ENCODE measurements at regions not wholly inside any gene's neighbourhood (a gene's known extent, or its start where the extent isn't known, plus 50 kb on each side); places are given as distances from the start of the nearest gene placed in this dataset.

DNA sequence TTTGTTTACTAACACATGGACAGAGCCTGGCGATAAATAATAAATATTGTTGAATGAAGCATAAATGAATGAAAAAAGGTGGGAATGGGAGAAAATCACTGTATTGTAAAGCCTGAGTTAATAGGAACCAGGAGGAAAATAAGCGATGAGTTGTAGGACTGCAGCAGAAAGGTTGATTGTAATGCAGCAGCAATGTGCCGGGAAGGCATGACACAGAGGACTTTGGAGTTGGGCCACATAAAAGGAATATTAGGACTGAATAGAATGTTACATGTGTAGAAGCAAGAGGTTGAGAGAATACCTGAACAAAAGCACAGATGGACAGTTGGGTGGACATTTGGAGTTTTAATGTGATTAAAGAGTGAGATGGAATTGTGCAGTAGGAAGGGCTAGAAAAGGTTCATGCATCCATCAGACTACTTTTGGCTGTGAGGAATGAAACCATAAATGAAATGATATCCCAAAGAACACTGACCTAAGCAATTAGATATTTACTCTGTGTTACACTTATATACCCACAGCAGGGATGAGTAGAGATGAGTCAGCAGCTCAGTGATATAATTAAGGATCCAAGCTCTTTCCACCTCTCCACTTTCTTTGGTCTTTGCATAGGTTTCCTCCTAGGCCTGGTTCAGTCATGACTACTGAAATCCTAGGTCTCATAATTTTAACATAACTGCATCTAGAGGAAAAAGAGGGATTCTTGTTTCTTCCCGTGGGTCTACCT lies 55.4 kb downstream of the CCER1 start:
- DNase-seq (no peak), ATAC-seq (ENCODE audit: low FRiP score) (no peak)
- 69% methylated on average over 4 of the region's 4 CpGs for WGBS, 2 donors
- Histone ChIP-seq H3K36me3 (ENCODE audit: control insufficient read depth in 1 of 2, insufficient read depth in 2 of 2, low read length in 1 of 2) (no peaks in the 10 kb centered on the region), H3K27ac (ENCODE audit: low read depth in 1 of 2, low read length in 2 of 2) (no peak overlapping the region), H3K9me3 (ENCODE audit: control insufficient read depth, low read length) (no peaks in the 10 kb centered on the region), H3K27me3 (ENCODE audit: control insufficient read depth in 1 of 2, insufficient read depth in 2 of 2, low read length in 1 of 2) (no peaks in the 10 kb centered on the region), H3K4me3 (ENCODE audit: low read length in 2 of 2) (no peak overlapping the region), H3K4me1 (ENCODE audit: control insufficient read depth in 1 of 2, insufficient read depth in 2 of 2, low read length in 2 of 2) (no peaks in the 10 kb centered on the region)
- intact Hi-C loops (cut with DNase I), result no loop called here

DNA sequence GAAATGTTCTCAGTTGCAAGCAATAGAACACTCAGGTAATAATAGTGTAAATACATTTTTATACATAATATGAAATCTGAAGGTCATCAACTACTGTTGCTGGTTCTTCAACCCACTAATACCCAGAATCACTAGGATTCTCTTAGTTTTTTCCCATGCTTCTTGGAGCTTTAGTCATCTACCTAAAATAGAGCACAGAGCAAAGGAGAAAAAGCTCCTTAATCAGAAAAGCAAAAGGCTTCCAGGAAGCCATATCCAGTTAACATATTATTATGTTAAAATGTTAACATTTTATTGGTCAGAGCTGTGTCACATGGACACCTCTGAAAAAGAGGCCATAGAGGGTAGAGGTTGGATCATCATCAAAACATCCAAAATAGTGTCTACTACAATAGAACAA lies 57.0 kb downstream of the CCER1 start:
- Histone ChIP-seq H3K27ac (ENCODE audit: low read depth in 1 of 2, low read length in 2 of 2) (no peak overlapping the region), H3K4me1 (ENCODE audit: control insufficient read depth in 1 of 2, insufficient read depth in 2 of 2, low read length in 2 of 2) (no peaks in the 10 kb centered on the region), H3K27me3 (ENCODE audit: control insufficient read depth in 1 of 2, insufficient read depth in 2 of 2, low read length in 1 of 2) (no peaks in the 10 kb centered on the region), H3K9me3 (ENCODE audit: control insufficient read depth, low read length) (no peaks in the 10 kb centered on the region), H3K4me3 (ENCODE audit: low read length in 2 of 2) (no peak overlapping the region), H3K36me3 (ENCODE audit: control insufficient read depth in 1 of 2, insufficient read depth in 2 of 2, low read length in 1 of 2) (no peaks in the 10 kb centered on the region)
- intact Hi-C loops (cut with DNase I), result no loop called here
- ATAC-seq (ENCODE audit: low FRiP score) (no peak), DNase-seq (no peak)

DNA sequence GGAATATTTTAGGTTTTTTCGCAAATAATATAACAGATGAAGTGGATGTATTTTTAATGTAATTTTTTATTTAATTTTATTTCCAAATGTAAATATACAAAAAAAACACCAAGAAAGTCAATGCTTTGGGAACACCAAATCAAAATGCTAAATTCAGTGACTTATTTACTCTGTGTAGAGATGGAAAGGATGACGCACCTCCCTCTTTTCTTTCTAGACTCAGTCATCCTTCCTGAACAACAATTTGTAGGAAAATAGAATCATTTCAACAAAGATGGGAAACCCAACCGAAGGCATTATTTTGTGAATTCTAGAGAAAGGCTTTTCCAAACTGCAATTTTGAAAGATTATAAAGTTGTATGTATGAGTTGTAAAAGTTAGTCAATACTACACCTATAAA lies 57.7 kb downstream of the CCER1 start:
- Histone ChIP-seq H3K4me3 (ENCODE audit: low read length in 2 of 2) (no peak overlapping the region), H3K27me3 (ENCODE audit: control insufficient read depth in 1 of 2, insufficient read depth in 2 of 2, low read length in 1 of 2) (no peaks in the 10 kb centered on the region), H3K9me3 (ENCODE audit: control insufficient read depth, low read length) (no peaks in the 10 kb centered on the region), H3K36me3 (ENCODE audit: control insufficient read depth in 1 of 2, insufficient read depth in 2 of 2, low read length in 1 of 2) (no peaks in the 10 kb centered on the region), H3K4me1 (ENCODE audit: control insufficient read depth in 1 of 2, insufficient read depth in 2 of 2, low read length in 2 of 2) (no peaks in the 10 kb centered on the region), H3K27ac (ENCODE audit: low read depth in 1 of 2, low read length in 2 of 2) (no peak overlapping the region)
- ATAC-seq (ENCODE audit: low FRiP score) (no peak), DNase-seq (no peak)
- 95 to 96% methylated on average over 3 of the region's 3 CpGs for WGBS, 2 donors
- intact Hi-C loops (cut with DNase I), result no loop called here

DNA sequence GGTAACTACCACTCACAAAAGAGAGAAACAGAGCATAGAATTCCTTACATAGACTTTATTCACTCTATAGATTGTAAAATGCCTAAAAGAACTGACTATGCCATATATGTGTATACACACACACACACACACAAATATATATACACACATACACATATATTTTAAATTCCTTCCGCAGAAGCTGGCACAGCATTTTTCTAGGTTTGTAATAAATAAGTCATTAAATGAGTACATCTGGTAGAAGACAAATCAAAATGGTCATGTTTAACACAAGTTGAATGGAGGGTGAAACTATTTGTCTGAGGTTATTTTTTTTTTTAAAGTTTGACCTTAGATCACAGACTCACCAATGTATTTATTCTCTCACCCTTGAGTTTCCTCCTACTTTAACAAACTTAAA lies 58.2 kb downstream of the CCER1 start:
- WGBS, 2 donors, result 87 to 89% methylated on average over 1 of the region's 1 CpG
- Histone ChIP-seq H3K4me3 (ENCODE audit: low read length in 2 of 2) (no peak overlapping the region), H3K4me1 (ENCODE audit: control insufficient read depth in 1 of 2, insufficient read depth in 2 of 2, low read length in 2 of 2) (no peaks in the 10 kb centered on the region), H3K9me3 (ENCODE audit: control insufficient read depth, low read length) (no peaks in the 10 kb centered on the region), H3K36me3 (ENCODE audit: control insufficient read depth in 1 of 2, insufficient read depth in 2 of 2, low read length in 1 of 2) (no peaks in the 10 kb centered on the region), H3K27me3 (ENCODE audit: control insufficient read depth in 1 of 2, insufficient read depth in 2 of 2, low read length in 1 of 2) (no peaks in the 10 kb centered on the region), H3K27ac (ENCODE audit: low read depth in 1 of 2, low read length in 2 of 2) (no peak overlapping the region)
- DNase-seq (no peak), ATAC-seq (ENCODE audit: low FRiP score) (no peak)
- intact Hi-C loops (cut with DNase I), result no loop called here

DNA sequence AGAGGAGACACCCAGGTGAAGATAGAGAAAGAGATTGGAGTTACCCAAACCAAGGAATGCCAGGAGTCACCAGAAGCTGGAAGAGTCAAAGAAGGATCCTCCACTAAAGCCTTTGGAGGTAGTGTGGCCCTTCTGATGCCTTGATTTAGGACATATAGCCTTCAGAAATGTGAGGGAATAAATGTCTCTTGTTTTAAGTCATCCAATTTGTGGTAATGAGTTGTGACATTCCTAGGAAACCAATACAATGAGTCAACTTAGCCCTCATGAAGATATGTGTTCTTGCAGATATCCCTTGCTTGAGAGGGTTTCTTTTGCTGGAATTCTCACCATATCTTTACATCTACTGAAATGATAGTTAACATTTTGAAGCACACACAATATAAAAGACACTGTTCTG lies 58.8 kb downstream of the CCER1 start:
- Histone ChIP-seq H3K27me3 (ENCODE audit: control insufficient read depth in 1 of 2, insufficient read depth in 2 of 2, low read length in 1 of 2) (no peaks in the 10 kb centered on the region), H3K9me3 (ENCODE audit: control insufficient read depth, low read length) (no peaks in the 10 kb centered on the region), H3K4me3 (ENCODE audit: low read length in 2 of 2) (no peak overlapping the region), H3K36me3 (ENCODE audit: control insufficient read depth in 1 of 2, insufficient read depth in 2 of 2, low read length in 1 of 2) (no peaks in the 10 kb centered on the region), H3K4me1 (ENCODE audit: control insufficient read depth in 1 of 2, insufficient read depth in 2 of 2, low read length in 2 of 2) (no peaks in the 10 kb centered on the region), H3K27ac (ENCODE audit: low read depth in 1 of 2, low read length in 2 of 2) (no peak overlapping the region)
- intact Hi-C loops (cut with DNase I), result no loop called here
- ATAC-seq (ENCODE audit: low FRiP score) (no peak), DNase-seq (no peak)

DNA sequence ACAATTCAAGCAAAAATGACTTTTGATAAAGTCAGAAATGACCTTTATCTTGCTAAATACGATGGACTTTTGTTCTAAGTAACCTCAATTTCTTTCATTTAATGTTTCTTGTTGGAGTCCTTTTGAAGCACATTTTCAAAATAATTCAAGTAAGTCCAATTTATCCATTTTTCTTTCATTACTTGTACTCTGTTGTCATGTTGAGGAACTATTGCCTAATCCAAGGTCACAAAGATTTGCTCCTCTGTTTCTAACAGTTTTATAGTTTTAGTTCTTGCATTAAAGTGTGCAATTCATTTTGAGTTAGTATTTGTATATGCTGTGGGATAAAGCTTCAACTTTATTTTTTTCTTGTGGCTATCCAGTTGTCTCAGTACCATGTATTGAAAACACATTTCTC lies 66.7 kb downstream of the CCER1 start:
- WGBS, 2 donors, result 58% methylated on average over 1 of the region's 1 CpG
- H3K9me3 ChIP-seq (ENCODE audit: control insufficient read depth, low read length), result no peaks in the 10 kb centered on the region
- no peaks in the 10 kb centered on the region for H3K4me1 ChIP-seq (ENCODE audit: control insufficient read depth in 1 of 2, insufficient read depth in 2 of 2, low read length in 2 of 2)
- ATAC-seq (ENCODE audit: low FRiP score) (no peak), DNase-seq (no peak)
- no peaks in the 10 kb centered on the region for H3K27me3 ChIP-seq (ENCODE audit: control insufficient read depth in 1 of 2, insufficient read depth in 2 of 2, low read length in 1 of 2)
- no peaks in the 10 kb centered on the region for H3K36me3 ChIP-seq (ENCODE audit: control insufficient read depth in 1 of 2, insufficient read depth in 2 of 2, low read length in 1 of 2)
- intact Hi-C loops (cut with DNase I), result no loop called here
- no peak overlapping the region for H3K27ac ChIP-seq (ENCODE audit: low read depth in 1 of 2, low read length in 2 of 2)
- H3K4me3 ChIP-seq (ENCODE audit: low read length in 2 of 2), result no peak overlapping the region

DNA sequence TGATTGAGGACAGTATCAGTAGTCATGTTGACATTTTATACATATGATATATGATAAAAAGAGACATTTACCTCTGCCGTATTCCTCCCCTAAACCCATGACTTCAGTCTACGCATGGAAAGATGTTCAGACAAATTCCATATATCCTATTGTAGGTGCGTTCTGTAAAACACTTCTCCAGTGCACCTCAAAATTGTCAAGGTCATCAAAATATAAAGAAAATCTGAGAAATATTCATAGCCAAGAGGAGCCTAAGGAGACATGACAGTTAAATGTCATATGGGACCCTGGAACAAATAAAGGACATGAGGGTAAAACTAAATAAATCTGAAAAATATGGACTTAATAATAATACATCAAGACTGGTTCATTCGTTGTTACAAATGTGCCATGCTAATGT lies 71.5 kb downstream of the CCER1 start:
- Histone ChIP-seq H3K27me3 (ENCODE audit: control insufficient read depth in 1 of 2, insufficient read depth in 2 of 2, low read length in 1 of 2) (no peaks in the 10 kb centered on the region), H3K9me3 (ENCODE audit: control insufficient read depth, low read length) (no peaks in the 10 kb centered on the region), H3K36me3 (ENCODE audit: control insufficient read depth in 1 of 2, insufficient read depth in 2 of 2, low read length in 1 of 2) (no peaks in the 10 kb centered on the region), H3K27ac (ENCODE audit: low read depth in 1 of 2, low read length in 2 of 2) (no peak overlapping the region), H3K4me1 (ENCODE audit: control insufficient read depth in 1 of 2, insufficient read depth in 2 of 2, low read length in 2 of 2) (no peaks in the 10 kb centered on the region), H3K4me3 (ENCODE audit: low read length in 2 of 2) (no peak overlapping the region)
- intact Hi-C loops (cut with DNase I), result no loop called here
- ATAC-seq (ENCODE audit: low FRiP score) (no peak), DNase-seq (no peak)
- WGBS, 2 donors, result 68 to 83% methylated on average over 4 of the region's 4 CpGs

DNA sequence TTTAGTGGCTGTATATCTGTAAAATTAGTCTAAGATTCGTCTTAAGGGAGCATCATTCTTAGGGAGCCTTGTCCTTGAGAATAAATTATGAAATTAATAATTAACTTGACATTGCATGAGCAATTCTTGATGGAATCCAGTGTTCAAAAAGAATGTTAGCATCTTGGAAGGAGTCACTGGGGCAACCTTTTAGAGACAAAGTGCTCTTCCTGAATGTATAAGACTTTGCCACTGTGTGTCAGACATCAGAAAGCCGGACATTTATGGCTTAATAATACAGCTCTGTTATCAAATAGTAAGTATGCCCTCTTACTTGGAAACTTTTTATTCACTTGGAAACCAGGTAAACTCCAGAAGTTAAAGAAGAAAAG lies 83.3 kb downstream of the CCER1 start:
- DNase-seq (no peak), ATAC-seq (ENCODE audit: low FRiP score) (no peak)
- Histone ChIP-seq H3K4me1 (ENCODE audit: control insufficient read depth in 1 of 2, insufficient read depth in 2 of 2, low read length in 2 of 2) (no peaks in the 10 kb centered on the region), H3K36me3 (ENCODE audit: control insufficient read depth in 1 of 2, insufficient read depth in 2 of 2, low read length in 1 of 2) (no peaks in the 10 kb centered on the region), H3K9me3 (ENCODE audit: control insufficient read depth, low read length) (no peaks in the 10 kb centered on the region), H3K4me3 (ENCODE audit: low read length in 2 of 2) (no peak overlapping the region), H3K27ac (ENCODE audit: low read depth in 1 of 2, low read length in 2 of 2) (no peak overlapping the region), H3K27me3 (ENCODE audit: control insufficient read depth in 1 of 2, insufficient read depth in 2 of 2, low read length in 1 of 2) (no peaks in the 10 kb centered on the region)
- 79 to 88% methylated on average over 2 of the region's 2 CpGs for WGBS, 2 donors
- intact Hi-C loops (cut with DNase I), result no loop called here

DNA sequence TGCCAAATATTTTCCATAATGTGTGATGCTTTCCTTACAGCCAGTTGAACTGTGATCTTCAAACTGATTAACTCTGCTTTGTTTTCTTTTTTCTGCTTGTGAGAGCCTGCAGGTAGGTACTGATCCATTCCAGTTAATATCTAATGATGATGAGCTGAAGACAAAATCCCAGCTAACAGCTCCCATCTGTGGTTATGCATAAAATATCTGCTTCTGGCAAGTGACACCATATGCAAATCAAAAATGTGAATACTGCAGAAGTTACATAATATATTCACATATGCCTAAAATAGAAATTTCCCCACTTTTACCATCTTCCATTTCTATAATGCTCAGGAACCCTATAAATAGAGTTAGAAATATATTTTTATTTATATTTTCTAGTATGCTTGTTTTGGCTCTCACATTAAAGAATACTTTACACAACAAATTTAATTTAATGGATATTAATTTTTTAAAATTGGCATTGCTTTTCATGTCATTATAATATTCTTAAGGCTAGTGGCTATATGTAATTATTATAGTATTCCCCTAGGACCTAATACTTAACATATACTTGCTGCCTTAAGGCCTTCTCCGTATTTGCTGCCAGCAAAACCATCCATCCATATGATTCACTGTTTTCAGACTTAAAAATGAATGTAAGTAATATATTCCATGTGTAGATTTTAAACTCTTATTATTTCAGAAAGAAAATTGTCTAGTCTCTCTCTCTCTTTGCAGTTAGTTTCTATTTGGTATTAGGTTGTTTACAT lies 83.8 kb downstream of the CCER1 start:
- no peaks in the 10 kb centered on the region for H3K27me3 ChIP-seq (ENCODE audit: control insufficient read depth in 1 of 2, insufficient read depth in 2 of 2, low read length in 1 of 2)
- no peaks in the 10 kb centered on the region for H3K36me3 ChIP-seq (ENCODE audit: control insufficient read depth in 1 of 2, insufficient read depth in 2 of 2, low read length in 1 of 2)
- H3K9me3 ChIP-seq (ENCODE audit: control insufficient read depth, low read length), result no peaks in the 10 kb centered on the region
- no peaks in the 10 kb centered on the region for H3K4me1 ChIP-seq (ENCODE audit: control insufficient read depth in 1 of 2, insufficient read depth in 2 of 2, low read length in 2 of 2)
- intact Hi-C loops (cut with DNase I), result no loop called here
- no peak overlapping the region for H3K4me3 ChIP-seq (ENCODE audit: low read length in 2 of 2)
- no peak overlapping the region for H3K27ac ChIP-seq (ENCODE audit: low read depth in 1 of 2, low read length in 2 of 2)
- no peak for ATAC-seq (ENCODE audit: low FRiP score)
- WGBS, 2 donors, result 55 to 57% methylated on average over 1 of the region's 1 CpG
- no peak for DNase-seq
